Activated naive CD8-positive, alpha-beta T cell (primary cell): ENCODE measurements at regions not wholly inside any gene's neighbourhood (a gene's known extent, or its start where the extent isn't known, plus 50 kb on each side); places are given as distances from the start of the nearest gene placed in this dataset.

Experiments
- H3K27ac Mint-ChIP-seq: one replicate; pipeline ENCODE4 v1.8.0; 2021; ENCODE audit warnings: mixed read lengths
- H3K27me3 Mint-ChIP-seq: one replicate; pipeline ENCODE4 v1.8.0; 2021; ENCODE audit warnings: mixed read lengths
- H3K36me3 Mint-ChIP-seq: one replicate; pipeline ENCODE4 v1.8.0; 2021; ENCODE audit warnings: mixed read lengths
- H3K4me1 Mint-ChIP-seq: one replicate; pipeline ENCODE4 v1.8.0; 2021; ENCODE audit warnings: low read depth, mixed read lengths
- H3K4me3 Mint-ChIP-seq: one replicate; pipeline ENCODE4 v1.8.0; 2021; ENCODE audit warnings: mild to moderate bottlenecking, mixed read lengths
- H3K9me3 Mint-ChIP-seq: one replicate; pipeline ENCODE4 v1.8.0; 2021; ENCODE audit warnings: low read depth, mixed read lengths

DNA sequence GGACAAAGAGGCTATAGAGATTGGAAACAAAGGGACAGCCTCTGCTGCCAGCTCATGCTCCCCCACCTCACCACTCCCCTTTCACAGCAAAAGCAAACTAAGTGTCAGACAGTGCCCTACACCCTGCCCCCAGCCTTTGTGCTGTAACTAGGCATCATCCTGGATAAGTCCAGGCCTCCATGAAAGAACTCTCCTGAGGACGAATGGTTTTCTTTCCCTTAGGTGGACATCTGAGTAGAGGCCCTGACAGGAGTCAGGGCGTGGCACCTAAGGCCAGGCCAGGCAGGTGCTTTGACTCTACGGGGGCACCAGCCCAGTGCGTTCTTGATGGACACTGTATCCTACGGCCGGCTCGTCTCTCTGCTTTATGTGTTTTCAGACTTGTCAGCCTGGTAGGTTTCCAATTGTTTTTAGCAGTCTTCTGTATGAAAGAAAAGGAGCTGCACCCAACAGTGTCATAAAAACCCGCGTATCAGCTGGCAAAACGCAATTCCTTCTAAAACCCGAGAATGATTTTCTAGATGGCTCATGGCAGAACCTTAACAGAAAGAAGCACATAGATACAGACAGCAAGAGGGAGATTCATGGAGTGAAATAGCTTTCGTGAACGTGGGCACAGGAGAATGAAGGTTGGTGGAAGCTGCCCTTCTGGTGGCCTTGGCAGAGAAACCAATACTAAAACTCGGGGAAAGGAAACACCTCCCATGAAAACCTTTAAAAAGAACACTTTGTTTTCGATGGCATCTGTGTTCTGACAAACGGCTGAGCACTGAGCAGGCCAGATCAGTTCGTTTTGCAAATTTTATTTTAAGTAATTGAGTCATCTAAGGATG, 51.7 kb upstream of the AJAP1 start:
- H3K36me3 Mint-ChIP-seq: no peaks in the 10 kb centered on the region
- H3K27ac Mint-ChIP-seq: no peak overlapping the region
- no peaks in the 10 kb centered on the region for H3K4me1 Mint-ChIP-seq
- no peak overlapping the region for H3K4me3 Mint-ChIP-seq
- no peaks in the 10 kb centered on the region for H3K9me3 Mint-ChIP-seq
- peaks cover 19% of the 10 kb centered on the region for H3K27me3 Mint-ChIP-seq

DNA sequence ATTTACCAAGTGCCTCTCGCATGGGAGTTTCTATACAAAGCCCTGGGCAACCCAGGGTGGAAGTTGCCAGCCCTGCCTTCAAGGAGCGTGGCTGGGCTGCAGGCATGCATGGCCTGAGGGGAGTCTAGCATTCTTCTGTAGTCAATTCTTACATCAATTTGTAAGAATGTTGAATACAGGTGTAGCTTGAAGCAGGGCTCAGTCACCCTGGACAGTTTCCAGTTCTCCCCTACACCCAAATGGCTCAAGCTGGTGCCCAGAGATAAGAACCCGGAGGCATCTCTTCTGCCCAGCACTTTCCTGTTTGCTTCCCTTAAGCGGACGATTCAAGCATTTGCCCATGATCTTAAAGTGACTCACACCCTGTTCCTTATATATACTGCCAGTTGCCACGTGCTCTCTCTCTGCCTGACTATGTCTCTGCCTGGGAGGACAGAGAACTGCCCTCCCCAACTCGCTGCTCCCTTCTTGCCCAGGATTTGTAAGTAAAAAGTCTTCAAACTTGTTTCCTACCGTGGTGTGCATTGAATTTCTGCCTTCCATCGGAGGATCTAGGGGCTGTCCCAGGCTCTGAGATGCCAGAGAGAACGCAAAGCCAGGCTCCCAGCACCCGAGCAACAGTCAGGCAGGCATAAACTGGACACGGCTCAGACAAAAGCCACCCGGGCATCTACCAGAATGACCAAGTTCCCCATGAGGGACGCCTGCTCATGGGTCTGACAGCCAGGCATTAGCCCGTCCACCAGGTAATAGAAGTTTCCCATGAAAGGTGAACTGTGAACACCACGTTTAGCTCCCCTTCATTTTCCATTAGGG, 50.9 kb upstream of the AJAP1 start:
- Mint-ChIP-seq H3K36me3 (no peaks in the 10 kb centered on the region), H3K4me3 (no peak overlapping the region), H3K4me1 (no peaks in the 10 kb centered on the region), H3K27ac (no peak overlapping the region), H3K9me3 (no peaks in the 10 kb centered on the region), H3K27me3 (peaks cover 19% of the 10 kb centered on the region)
